Right atrium auricular region (tissue), 2 donors: ENCODE measurements at regions not wholly inside any gene's neighbourhood (a gene's known extent, or its start where the extent isn't known, plus 50 kb on each side); places are given as distances from the start of the nearest gene placed in this dataset.

Experiments
- DNase-seq: peaks from one replicate; pipeline ENCODE4 v3.0.0-alpha.2; 2019; ENCODE audit warnings: low spot score
- H3K27ac ChIP-seq, 2 donors: fragments of 200-600 bp; sonication (generic); 1 replicate in 1 of 2; 2 replicates in 1 of 2; pipeline ENCODE4 v1.5.1; 2016 to 2019
- H3K27me3 ChIP-seq, 2 donors: fragments of 200-600 bp; sonication (generic); one replicate each; pipeline versions ENCODE4 v1.5.1 to v1.6.0; 2017 to 2019
- H3K36me3 ChIP-seq: fragments of 200-600 bp; sonication (generic); one replicate; pipeline ENCODE4 v1.5.1; 2016
- H3K4me1 ChIP-seq, 2 donors: fragments of 200-600 bp; sonication (generic); one replicate each; pipeline versions ENCODE4 v1.5.1 to v1.6.0; 2017 to 2019
- H3K4me3 ChIP-seq, 2 donors: fragments of 200-600 bp; sonication (generic); 1 replicate in 1 of 2; 2 replicates in 1 of 2; pipeline ENCODE4 v1.5.1; 2017 to 2019; ENCODE audit warnings: mild to moderate bottlenecking in 1 of 2, moderate library complexity in 1 of 2
- H3K9me3 ChIP-seq, 2 donors: fragments of 200-600 bp; sonication (generic); one replicate each; pipeline ENCODE4 v1.5.1; 2019
- TF ChIP-seq, protein P1 (sequence below), 2 donors: fragments of 200-600 bp; sonication (generic); IDR thresholded peaks; one replicate each; pipeline ENCODE4 v1.5.1; 2019; ENCODE audit warnings: antibody characterized with exemption in 2 of 2

DNA sequence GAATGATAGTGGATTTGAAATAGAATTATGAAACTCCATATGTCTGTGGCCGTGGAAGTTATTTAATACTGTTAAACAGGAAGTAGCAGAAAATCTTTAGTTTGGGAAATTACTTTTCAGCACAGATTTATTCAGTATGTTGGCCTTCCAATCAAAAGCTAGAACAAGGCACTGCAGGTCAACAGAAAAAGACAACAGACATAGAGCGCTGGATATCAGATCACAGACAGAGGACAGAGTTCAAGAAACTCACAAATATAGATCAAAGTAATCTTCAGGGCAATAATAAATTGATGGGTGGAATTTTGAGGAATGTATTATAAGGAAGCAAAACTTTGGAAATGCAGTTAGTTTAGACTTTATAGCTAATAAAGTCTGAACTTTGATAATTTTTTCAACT is 159.5 kb upstream of the TMCO5A start:
- no peaks in the 10 kb centered on the region for H3K36me3 ChIP-seq
- TF ChIP-seq, protein P1, sequence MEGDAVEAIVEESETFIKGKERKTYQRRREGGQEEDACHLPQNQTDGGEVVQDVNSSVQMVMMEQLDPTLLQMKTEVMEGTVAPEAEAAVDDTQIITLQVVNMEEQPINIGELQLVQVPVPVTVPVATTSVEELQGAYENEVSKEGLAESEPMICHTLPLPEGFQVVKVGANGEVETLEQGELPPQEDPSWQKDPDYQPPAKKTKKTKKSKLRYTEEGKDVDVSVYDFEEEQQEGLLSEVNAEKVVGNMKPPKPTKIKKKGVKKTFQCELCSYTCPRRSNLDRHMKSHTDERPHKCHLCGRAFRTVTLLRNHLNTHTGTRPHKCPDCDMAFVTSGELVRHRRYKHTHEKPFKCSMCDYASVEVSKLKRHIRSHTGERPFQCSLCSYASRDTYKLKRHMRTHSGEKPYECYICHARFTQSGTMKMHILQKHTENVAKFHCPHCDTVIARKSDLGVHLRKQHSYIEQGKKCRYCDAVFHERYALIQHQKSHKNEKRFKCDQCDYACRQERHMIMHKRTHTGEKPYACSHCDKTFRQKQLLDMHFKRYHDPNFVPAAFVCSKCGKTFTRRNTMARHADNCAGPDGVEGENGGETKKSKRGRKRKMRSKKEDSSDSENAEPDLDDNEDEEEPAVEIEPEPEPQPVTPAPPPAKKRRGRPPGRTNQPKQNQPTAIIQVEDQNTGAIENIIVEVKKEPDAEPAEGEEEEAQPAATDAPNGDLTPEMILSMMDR (IDR thresholded peaks at IDR 0.05): no peak
- H3K4me3 ChIP-seq: no peak overlapping the region
- H3K27ac ChIP-seq: no peak overlapping the region
- no peaks in the 10 kb centered on the region for H3K27me3 ChIP-seq
- no peaks in the 10 kb centered on the region for H3K4me1 ChIP-seq
- no peak for DNase-seq
- H3K9me3 ChIP-seq: peaks cover 0 to 8% of the 10 kb centered on the region in 2 donors

DNA sequence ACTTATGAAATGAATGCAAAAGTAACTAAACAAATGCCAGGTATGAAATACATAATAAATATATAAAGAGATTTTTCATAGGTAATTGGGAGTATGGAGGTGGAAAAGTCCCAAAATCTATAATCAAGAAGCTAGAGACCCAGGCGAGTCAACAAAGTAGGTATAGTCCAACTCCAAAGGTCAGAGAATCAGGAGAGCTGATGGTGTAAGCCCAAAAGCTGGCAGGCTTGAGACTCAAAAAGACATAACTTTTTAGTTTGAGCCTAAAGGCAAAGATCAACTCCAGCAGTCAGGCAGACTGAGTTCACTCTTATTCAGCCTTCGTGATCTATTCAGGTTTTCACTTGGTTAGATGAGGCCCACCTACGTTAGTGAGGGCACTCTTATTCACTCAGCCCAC is 157.4 kb upstream of the TMCO5A start:
- Histone ChIP-seq H3K27ac (no peak overlapping the region), H3K9me3 (peaks cover 0 to 8% of the 10 kb centered on the region in 2 donors), H3K4me3 (no peak overlapping the region), H3K27me3 (no peaks in the 10 kb centered on the region), H3K4me1 (no peaks in the 10 kb centered on the region), H3K36me3 (no peaks in the 10 kb centered on the region)
- TF ChIP-seq, protein P1 (IDR thresholded peaks at IDR 0.05): no peak
- DNase-seq: no peak

DNA sequence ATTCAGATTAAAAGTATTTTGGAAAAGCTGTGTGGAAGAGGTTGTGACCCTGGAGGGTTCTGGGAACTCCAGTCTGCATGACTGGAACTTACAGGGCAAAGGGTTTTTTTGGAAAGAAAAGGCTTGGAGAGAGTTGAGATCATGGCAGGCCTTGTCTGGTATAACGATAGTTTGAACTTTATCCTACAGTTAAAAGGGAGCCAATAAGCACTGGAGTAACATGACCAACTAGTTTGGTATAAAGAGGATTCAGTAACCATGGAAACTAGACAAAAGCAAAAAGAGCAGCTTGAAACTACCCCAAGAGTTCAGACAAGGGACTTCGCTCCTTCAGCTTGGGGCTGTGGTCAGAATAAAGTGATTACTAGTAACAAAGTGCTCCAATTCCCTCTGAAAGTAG is 151.2 kb upstream of the TMCO5A start:
- TF ChIP-seq, protein P1 (IDR thresholded peaks at IDR 0.05): no peak

DNA sequence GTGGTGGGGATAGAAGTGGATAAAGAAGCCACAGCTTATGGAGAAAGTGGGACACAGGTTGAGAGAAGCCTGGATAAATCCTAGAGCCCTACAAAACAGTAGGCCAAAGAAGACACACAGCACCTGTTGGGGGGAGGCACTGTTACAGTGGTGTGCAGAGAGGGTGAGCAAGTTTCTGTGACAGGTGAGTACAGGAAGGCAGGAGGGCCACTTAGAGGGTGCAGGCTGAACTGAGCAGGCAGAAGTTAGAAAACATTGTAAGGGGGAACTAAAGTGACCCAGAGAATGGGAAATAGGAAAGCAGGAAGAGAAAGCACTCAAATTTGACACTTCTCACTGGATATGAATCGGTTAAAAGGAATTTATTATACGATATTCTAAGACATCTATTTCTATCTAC is 146.1 kb upstream of the TMCO5A start:
- no peak overlapping the region for H3K4me3 ChIP-seq
- no peaks in the 10 kb centered on the region for H3K36me3 ChIP-seq
- H3K4me1 ChIP-seq: no peaks in the 10 kb centered on the region
- no peak for DNase-seq
- H3K9me3 ChIP-seq: no peaks in the 10 kb centered on the region
- H3K27ac ChIP-seq: no peak overlapping the region
- H3K27me3 ChIP-seq: no peaks in the 10 kb centered on the region
- TF ChIP-seq, protein P1 (IDR thresholded peaks at IDR 0.05): no peak

More for the DNA sequence above, 151.2 kb upstream of the TMCO5A start:
- Histone ChIP-seq H3K27ac (no peak overlapping the region), H3K9me3 (no peaks in the 10 kb centered on the region), H3K27me3 (no peaks in the 10 kb centered on the region), H3K4me3 (no peak overlapping the region), H3K36me3 (no peaks in the 10 kb centered on the region), H3K4me1 (no peaks in the 10 kb centered on the region)
- no peak for DNase-seq

DNA sequence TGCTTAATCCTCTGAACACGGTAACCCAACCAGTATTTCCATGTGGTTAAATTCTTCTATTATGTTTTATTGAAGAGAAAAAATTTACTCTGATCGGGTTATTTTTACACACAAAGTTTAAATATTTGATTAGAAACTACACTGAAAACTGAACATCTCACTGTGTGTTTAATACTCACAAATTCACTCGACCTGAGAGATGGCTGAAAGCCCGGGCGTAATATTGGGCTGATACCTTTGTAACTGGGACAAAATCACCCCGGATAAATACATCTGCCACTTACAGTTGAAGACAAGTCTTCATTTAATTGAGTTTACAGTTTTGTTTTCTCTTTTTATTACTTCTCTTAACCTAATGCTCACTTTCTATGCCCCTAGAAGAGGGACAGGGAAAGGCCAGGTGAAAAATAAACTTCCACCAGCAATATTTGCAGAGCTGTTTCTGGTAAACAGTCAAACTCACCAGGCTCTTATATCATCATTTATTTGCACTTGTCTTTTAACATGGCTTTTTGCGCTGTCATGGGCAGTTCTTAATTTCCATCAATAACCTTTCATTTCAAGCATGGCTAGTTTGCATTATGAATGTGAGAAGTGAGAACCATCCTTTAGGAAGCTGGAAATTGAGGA is 145.6 kb upstream of the TMCO5A start:
- H3K27ac ChIP-seq: no peak overlapping the region
- no peaks in the 10 kb centered on the region for H3K4me1 ChIP-seq
- no peak for DNase-seq
- H3K27me3 ChIP-seq: no peaks in the 10 kb centered on the region
- TF ChIP-seq, protein P1 (IDR thresholded peaks at IDR 0.05): no peak
- no peak overlapping the region for H3K4me3 ChIP-seq
- H3K36me3 ChIP-seq: no peaks in the 10 kb centered on the region
- no peaks in the 10 kb centered on the region for H3K9me3 ChIP-seq

DNA sequence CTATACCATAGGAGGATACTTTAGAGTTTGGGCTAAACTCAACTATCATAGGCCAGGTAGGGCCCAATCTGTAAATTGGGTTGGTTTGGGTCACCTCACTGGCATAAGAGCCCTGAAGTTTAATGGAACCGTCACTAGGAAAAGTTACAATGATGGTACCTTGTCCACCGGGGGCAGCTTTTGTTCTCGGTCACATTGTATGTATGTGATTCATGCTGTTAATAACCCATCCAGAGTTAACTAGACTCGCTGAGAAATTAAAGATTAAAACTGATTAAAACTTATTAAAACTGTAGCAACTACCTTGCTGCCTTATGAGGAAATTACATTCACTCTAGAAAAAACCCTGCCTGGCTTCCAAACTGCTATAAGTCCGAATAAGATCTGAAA is 145.0 kb upstream of the TMCO5A start:
- no peak overlapping the region for H3K27ac ChIP-seq
- DNase-seq: no peak
- no peaks in the 10 kb centered on the region for H3K9me3 ChIP-seq
- H3K4me1 ChIP-seq: no peaks in the 10 kb centered on the region
- TF ChIP-seq, protein P1 (IDR thresholded peaks at IDR 0.05): no peak
- no peaks in the 10 kb centered on the region for H3K36me3 ChIP-seq
- H3K4me3 ChIP-seq: no peak overlapping the region
- H3K27me3 ChIP-seq: no peaks in the 10 kb centered on the region
